GM13977 (cell line): ENCODE measurements at regions not wholly inside any gene's neighbourhood (a gene's known extent, or its start where the extent isn't known, plus 50 kb on each side); places are given as distances from the start of the nearest gene placed in this dataset.

Experiments used
- DNase-seq: peaks from one replicate; pipeline ENCODE4 v3.0.0; 2012; ENCODE audit warnings: low spot score
- CTCF ChIP-seq: IDR thresholded peaks from 2 replicates; pipeline ENCODE4 v1.5.1; 2012; ENCODE audit warnings: mild to moderate bottlenecking, control low read depth; ENCODE audit not compliant: insufficient read depth; ENCODE audit errors: extremely low read depth, missing control alignments
- in situ Hi-C: fragments of 300-500 bp; cut with MboI; formaldehyde crosslinking; loops from one replicate; pipeline ENCODE4 v1.12.0; 2022; ENCODE audit warnings: low sequenced_read_pairs, low pct_unique_long_range_greater_than_20kb, mixed read lengths, inconsistent platforms; ENCODE audit not compliant: unreplicated experiment

- in situ Hi-C loops, result no loop called here
- no peak for DNase-seq
- no peak for TF ChIP-seq CTCF
Observed at GRCh38 chr4:31283679-31284078, 563.5 kb downstream of the PCDH7 start.

- TF ChIP-seq CTCF, result no peak
- no peak for DNase-seq
- in situ Hi-C loops, result no loop called here
Observed at GRCh38 chr4:31290836-31291235, 570.7 kb downstream of the PCDH7 start.

- in situ Hi-C loops, result no loop called here
- no peak for TF ChIP-seq CTCF
- DNase-seq, result no peak
Observed at GRCh38 chr4:31291238-31291637, 571.1 kb downstream of the PCDH7 start.

- in situ Hi-C loops, result no loop called here
- no peak for TF ChIP-seq CTCF
- DNase-seq, result no peak
Observed at GRCh38 chr4:31294655-31295480, 574.7 kb downstream of the PCDH7 start.

- no peak for DNase-seq
- in situ Hi-C loops, result no loop called here
- no peak for TF ChIP-seq CTCF
Observed at GRCh38 chr4:31298737-31299136, 578.6 kb downstream of the PCDH7 start.

- no peak for DNase-seq
- in situ Hi-C loops, result no loop called here
- no peak for TF ChIP-seq CTCF
Observed at GRCh38 chr4:31307029-31307428, 586.9 kb downstream of the PCDH7 start.
